ENCODE measurements at regions not wholly inside any gene's neighbourhood (a gene's known extent, or its start where the extent isn't known, plus 50 kb on each side); places are given as distances from the start of the nearest gene placed in this dataset.

DNA sequence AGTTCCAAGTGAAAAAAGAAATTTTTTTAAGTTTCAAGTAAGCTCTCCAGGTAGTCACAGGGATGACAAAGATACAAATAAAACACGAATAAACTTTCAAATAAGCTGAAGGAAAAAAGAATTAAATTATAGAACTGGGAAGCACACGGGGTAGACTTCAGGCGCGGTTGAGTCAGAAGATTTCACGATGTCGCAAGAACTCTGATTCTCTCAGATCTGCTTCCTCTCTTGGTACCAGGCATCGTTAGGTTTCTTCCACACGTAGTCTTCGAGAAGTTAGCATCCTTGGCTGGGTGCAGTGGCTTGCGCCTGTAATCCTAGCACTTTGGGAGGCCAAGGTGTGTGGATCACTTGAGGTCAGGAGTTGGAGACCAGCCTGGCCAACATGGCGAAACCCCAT, 784.1 kb upstream of the RBFOX1 start:
- H3K4me1 Mint-ChIP-seq, result no peaks in the 10 kb centered on the region
- no peak overlapping the region for H3K27ac Mint-ChIP-seq
- H3K9me3 Mint-ChIP-seq, result no peaks in the 10 kb centered on the region
- H3K4me3 Mint-ChIP-seq, result no peak overlapping the region
- H3K27me3 Mint-ChIP-seq (ENCODE audit: low read depth), result peaks cover 11% of the 10 kb centered on the region
- no peak for TF ChIP-seq CTCF (IDR thresholded peaks at IDR 0.05; ENCODE audit: unreplicated experiment)
- no peak for DNase-seq (ENCODE audit: low spot score in 2 of 2, unreplicated experiment in 2 of 2)
- H3K36me3 Mint-ChIP-seq, result no peaks in the 10 kb centered on the region

- Mint-ChIP-seq H3K27ac (no peak overlapping the region), H3K4me3 (no peak overlapping the region), H3K36me3 (no peaks in the 10 kb centered on the region), H3K4me1 (no peaks in the 10 kb centered on the region), H3K27me3 (ENCODE audit: low read depth) (peaks cover 11% of the 10 kb centered on the region), H3K9me3 (no peaks in the 10 kb centered on the region)
- no peak for DNase-seq (ENCODE audit: low spot score in 2 of 2, unreplicated experiment in 2 of 2)
- TF ChIP-seq CTCF (IDR thresholded peaks at IDR 0.05; ENCODE audit: unreplicated experiment), result no peak
These were observed 785.5 kb upstream of the RBFOX1 start for GRCh38 chr16:6547131-6547530.

DNA sequence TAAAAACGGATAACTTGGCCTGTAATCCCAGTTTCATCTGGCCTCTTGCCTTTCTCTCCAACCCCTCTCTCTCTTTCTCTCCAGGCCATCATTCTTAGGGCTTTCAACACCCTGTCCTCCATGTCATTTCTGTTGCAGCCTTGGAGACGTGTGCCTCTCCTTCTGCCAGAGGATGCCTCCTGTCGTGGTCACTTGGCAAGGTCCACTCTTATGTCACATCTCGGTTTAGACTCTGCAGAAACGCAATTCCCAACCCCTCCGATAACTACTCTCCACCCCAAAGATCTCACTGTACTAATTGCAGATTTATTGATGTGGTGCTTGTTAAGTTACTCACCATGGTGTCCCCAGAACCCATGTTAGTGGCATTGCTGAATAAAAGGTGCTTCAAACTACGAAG, 787.3 kb upstream of the RBFOX1 start:
- no peaks in the 10 kb centered on the region for H3K9me3 Mint-ChIP-seq
- no peak for TF ChIP-seq CTCF (IDR thresholded peaks at IDR 0.05; ENCODE audit: unreplicated experiment)
- H3K36me3 Mint-ChIP-seq, result no peaks in the 10 kb centered on the region
- peaks cover 8% of the 10 kb centered on the region for H3K27me3 Mint-ChIP-seq (ENCODE audit: low read depth)
- no peak overlapping the region for H3K4me3 Mint-ChIP-seq
- no peaks in the 10 kb centered on the region for H3K4me1 Mint-ChIP-seq
- no peak overlapping the region for H3K27ac Mint-ChIP-seq
- no peak for DNase-seq (ENCODE audit: low spot score in 2 of 2, unreplicated experiment in 2 of 2)

GRCh38 chr16:6541267-6541666, 791.4 kb upstream of the RBFOX1 start:
- Mint-ChIP-seq H3K36me3 (no peaks in the 10 kb centered on the region), H3K4me1 (no peaks in the 10 kb centered on the region), H3K27me3 (ENCODE audit: low read depth) (peaks cover 5% of the 10 kb centered on the region), H3K4me3 (no peak overlapping the region), H3K27ac (no peak overlapping the region), H3K9me3 (no peaks in the 10 kb centered on the region)
- no peak for DNase-seq (ENCODE audit: low spot score in 2 of 2, unreplicated experiment in 2 of 2)
- TF ChIP-seq CTCF (IDR thresholded peaks at IDR 0.05; ENCODE audit: unreplicated experiment), result no peak

DNA sequence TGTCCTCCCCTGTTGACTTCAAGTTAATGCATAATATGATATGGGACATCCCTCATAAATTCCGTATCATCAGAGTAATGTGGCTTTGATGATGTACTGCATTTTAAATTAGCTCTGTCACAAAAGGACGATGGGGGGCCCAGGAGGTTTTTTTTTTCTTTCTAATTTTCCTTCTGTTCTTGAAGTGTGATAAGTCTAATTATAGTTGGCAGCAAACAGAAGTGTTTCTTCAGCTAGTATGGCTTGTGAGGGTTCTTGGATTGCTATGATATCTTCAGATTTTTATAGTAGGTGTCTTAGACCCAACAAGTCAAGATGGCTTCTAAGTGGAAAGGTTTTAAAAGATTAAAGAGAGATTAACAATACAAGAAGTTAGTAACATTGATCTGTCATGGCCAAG, 796.2 kb upstream of the RBFOX1 start:
- H3K4me3 Mint-ChIP-seq, result no peak overlapping the region
- no peak for TF ChIP-seq CTCF (IDR thresholded peaks at IDR 0.05; ENCODE audit: unreplicated experiment)
- no peaks in the 10 kb centered on the region for H3K36me3 Mint-ChIP-seq
- no peaks in the 10 kb centered on the region for H3K4me1 Mint-ChIP-seq
- H3K9me3 Mint-ChIP-seq, result no peaks in the 10 kb centered on the region
- no peak for DNase-seq (ENCODE audit: low spot score in 2 of 2, unreplicated experiment in 2 of 2)
- H3K27me3 Mint-ChIP-seq (ENCODE audit: low read depth), result peaks cover 2% of the 10 kb centered on the region
- no peak overlapping the region for H3K27ac Mint-ChIP-seq

DNA sequence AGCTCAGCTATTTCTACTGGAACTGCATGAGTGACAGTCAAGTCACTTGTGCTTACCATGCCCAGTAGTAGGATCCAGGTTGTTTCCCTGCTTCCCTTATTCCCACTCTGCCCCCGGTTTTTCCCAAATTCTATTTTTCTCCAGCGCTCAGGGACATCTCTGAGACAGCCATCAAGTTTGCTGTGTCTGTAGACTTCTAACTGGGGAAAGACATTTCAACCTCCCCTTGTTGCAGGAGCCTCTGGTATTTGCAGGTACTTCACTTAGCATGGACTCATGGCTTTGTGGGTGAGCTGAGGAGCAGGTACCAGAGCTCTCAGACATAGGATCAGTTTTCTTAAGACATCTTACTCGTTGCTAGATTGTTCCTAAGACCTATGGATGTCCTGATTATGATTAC, 801.6 kb upstream of the RBFOX1 start:
- Mint-ChIP-seq H3K27me3 (ENCODE audit: low read depth) (peaks cover 3% of the 10 kb centered on the region), H3K27ac (no peak overlapping the region), H3K9me3 (no peaks in the 10 kb centered on the region), H3K4me1 (no peaks in the 10 kb centered on the region), H3K36me3 (no peaks in the 10 kb centered on the region), H3K4me3 (no peak overlapping the region)
- TF ChIP-seq CTCF (IDR thresholded peaks at IDR 0.05; ENCODE audit: unreplicated experiment), result no peak
- no peak for DNase-seq (ENCODE audit: low spot score in 2 of 2, unreplicated experiment in 2 of 2)
